HG03460 (cell line): ENCODE measurements at regions not wholly inside any gene's neighbourhood (a gene's known extent, or its start where the extent isn't known, plus 50 kb on each side); places are given as distances from the start of the nearest gene placed in this dataset.
"Not testable (repeated sequence)": the region's sequence is repeated elsewhere in the genome, so short reads cannot be mapped to it uniquely, and the experiment has no call there.

Experiments used
- ATAC-seq: cut with Tn5 transposase; IDR thresholded peaks from one replicate; pipeline ENCODE4 v1.9.1; 2021; ENCODE audit not compliant: unreplicated experiment

- ATAC-seq, result no peak
Measured at GRCh38 chr12:83321971-83322370, 635.3 kb downstream of the TMTC2 start.

GRCh38 chr12:83320350-83320749, 633.6 kb downstream of the TMTC2 start:
- no peak for ATAC-seq

DNA sequence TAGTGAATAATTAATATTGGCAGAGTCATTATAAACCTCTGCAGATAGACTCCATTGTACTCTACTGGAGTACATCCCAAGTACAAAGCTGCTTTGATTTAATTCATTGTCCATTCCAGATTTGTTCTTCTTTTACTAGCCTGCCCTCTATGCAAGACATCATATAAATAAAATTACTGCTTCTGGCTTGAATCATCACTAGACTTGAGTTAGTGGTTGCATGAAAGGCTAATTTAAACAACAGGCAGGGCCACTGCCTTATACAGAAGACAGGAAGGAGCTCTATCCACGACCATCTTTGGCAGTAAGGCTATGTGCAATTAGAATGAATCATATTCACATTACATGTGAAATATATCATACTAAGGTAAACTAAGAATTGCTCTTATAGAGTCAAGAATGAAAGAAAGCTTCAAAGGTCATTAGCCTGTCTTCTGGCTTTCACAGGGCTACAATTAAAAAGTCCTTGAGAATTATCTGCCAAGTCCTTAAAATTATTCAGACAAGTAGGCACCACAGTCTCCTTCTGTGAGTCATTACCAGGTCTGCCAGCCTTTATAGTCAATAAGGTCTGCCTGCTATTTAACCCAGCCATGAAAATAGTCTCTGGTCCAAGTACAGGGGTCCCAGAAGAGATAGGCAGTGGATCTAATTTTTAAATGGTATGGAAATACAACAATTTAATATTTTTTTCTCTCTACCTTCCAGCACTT, 631.8 kb downstream of the TMTC2 start:
- no peak for ATAC-seq

DNA sequence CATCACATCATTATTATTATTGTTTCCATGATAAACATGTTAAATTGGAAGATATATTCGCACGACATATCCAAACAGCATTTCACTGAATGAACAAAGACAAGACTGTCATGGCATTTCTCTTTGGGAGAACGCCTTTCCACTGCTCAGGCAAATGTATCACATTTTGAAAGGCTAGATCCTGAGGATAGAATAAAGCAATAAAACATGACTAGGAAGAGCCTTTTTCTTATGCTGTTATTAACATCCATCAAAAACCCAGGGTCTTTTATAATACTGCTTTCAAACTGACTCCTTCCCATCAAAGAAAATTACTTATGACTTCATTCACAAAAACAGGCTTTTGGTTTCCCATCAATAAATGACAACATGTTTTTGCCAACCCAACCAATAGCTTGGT, 630.9 kb downstream of the TMTC2 start:
- ATAC-seq, result no peak

DNA sequence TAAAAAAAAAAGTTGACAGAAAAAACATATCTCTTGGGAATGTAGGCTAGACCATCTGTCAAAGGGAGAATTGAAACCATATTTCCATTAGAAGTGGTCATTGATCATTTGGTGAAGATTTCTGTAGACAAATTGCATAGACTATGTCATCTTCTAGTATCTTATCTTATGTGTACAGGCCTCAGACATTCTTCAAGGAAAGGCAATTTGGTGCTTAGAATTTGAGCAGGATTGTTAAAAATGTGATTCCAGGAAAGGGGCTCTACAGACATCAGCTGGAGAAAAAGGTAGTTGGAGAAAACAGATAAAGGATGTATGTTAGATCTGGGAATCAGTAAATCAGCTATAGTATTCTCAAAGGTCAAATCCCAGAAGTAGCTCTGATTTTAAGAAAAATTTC, 627.1 kb downstream of the TMTC2 start:
- ATAC-seq, result no peak

DNA sequence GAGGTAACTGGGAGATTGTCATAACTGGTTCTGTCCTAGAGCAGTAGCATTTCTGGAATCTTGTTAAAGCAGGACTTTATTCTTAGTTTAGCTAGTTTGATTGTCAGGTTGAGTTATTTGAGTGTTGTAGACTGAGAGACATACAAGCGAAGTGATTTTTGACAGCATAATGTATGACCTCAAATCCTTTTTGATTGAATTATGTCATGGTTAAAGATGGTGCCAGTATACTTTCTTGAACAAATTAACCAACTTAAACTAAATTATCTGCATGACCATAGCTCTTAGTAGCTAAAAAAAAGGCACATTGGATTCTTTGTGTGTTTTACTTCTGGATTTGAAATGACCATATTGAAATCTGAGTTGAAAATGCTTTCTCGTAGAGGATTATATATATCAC, 626.6 kb downstream of the TMTC2 start:
- no peak for ATAC-seq

GRCh38 chr12:83276904-83277303, 590.2 kb downstream of the TMTC2 start:
- no peak for ATAC-seq

DNA sequence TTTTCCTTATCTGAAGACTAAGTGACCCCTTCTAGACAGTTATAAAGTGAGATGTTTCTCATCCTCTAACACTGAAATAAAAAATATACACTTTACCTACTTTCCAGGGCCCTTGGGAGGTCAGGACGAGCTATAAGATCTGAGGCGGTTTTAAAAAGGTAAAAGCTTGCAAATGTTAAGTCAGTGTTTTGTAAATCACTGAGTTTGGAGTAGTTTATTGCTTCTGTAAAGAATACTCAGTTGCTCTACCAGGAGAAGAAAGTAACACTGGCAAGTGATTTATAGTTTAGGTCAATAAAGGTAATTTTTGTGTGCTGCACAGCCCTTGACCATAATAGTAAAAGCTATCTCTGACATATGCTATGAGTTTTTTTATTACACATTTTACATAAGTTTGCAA, 584.5 kb downstream of the TMTC2 start:
- ATAC-seq, result no peak

GRCh38 chr12:83265808-83266207, 579.1 kb downstream of the TMTC2 start:
- no peak for ATAC-seq

DNA sequence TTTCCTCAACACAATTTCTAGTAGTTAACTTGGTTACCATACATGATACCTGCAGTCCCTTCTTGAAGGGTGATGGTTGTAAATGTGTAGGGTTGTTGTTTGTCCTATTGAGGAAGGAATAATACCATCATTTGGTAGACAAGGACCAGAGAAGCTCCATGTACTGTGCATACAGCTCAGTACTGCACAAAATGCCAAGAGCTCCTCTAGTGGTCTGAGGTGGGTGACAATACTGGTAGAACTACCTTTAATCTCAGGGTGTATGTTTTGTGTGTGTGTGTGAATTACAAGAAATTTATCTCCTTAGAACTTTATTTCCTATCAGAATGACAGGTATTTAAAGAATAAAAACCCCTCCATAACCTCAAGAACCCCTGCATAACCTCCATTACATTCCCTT, 575.3 kb downstream of the TMTC2 start:
- no peak for ATAC-seq

DNA sequence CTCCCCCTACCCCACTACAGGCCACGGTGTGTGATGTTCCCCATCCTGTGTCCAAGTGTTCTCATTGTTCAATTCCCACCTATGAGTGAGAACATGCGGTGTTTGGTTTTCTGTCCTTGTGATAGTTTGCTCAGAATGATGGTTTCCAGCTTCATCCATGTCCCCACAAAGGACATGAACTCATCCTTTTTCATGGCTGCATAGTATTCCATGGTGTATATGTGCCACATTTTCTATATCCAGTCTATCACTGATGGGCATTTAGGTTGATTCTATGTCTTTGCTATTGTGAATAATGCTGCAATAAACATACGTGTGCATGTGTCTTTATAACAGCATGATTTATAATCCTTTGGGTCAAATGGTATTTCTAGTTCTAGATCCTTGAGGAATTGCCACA, 573.4 kb downstream of the TMTC2 start:
- ATAC-seq, result not testable (repeated sequence)

DNA sequence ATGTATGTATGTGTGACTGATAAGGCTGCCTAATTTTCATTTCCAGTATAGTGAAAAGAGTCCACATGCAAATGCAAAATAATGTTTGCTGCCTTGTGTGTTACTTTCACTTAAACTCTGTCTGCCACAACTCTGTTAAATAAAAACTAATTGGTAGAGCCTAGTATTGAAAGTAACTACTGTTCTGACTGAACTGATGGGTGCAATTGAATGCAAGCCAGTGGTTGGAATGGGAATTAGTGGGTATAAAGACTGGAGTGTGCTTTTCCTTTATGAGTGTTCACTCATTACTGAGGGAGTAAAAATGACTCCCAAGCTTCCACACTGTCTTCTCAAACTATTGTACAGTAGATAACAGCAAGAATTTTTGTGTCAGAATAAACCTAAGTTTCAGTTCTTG, 571.0 kb downstream of the TMTC2 start:
- ATAC-seq, result no peak

DNA sequence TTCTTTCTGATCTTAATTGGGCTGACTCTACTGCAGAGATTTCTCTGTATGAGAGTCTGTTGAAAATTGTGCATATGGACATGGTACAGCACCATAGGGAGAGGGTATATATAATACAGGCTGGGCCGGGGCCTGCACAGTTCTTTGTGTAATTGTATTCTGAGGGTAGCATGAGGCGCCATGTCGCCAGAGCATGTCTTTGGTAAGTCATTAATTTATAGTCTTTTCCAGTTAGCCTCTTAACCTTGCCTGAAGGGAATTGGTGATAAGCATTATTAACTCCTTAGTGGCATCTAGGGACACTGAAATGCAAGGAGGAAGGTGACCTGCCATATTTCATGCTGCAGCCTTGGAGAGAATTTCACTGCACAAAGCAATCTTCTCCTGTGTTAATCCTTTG, 569.9 kb downstream of the TMTC2 start:
- no peak for ATAC-seq

GRCh38 chr12:83250866-83251265, 564.2 kb downstream of the TMTC2 start:
- ATAC-seq, result no peak

GRCh38 chr12:83245156-83245555, 558.5 kb downstream of the TMTC2 start:
- ATAC-seq, result no peak

DNA sequence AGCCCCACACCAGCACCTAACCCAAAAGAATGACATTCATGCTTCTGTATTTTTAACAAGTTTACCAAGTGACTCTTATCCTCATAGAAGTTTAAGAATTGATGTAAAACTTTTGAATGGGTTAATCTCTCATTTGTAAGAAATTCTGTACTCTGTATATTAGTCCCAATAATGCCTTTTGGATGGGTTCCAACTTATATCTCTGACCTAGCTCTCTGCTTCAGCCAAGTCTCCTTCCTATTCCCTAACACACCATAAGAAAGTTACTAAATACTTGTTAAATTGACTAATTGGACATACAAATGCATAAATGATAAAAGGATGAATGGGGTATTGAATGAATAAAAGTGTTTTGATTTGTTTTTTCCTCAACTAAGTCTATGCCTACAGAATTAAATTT, 557.3 kb downstream of the TMTC2 start:
- ATAC-seq, result no peak

DNA sequence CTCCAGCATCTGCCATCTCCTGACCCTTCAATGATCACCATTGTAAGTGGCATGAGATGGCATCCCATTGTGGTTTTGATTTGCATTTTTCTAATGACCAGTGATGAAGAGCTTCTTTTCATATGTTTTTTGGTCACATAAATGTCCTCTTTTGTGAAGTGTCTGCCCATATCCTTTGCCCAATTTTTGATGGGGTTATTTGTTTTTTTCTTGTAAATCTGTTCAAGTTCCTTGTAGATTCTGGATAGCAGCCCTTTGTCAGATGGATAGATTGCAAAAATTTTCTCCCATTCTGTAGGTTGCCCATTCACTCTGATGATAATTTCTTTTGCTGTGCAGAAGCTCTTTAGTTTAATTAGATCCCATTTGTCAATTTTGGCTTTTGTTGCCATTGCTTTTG, 547.3 kb downstream of the TMTC2 start:
- not testable (repeated sequence) for ATAC-seq

DNA sequence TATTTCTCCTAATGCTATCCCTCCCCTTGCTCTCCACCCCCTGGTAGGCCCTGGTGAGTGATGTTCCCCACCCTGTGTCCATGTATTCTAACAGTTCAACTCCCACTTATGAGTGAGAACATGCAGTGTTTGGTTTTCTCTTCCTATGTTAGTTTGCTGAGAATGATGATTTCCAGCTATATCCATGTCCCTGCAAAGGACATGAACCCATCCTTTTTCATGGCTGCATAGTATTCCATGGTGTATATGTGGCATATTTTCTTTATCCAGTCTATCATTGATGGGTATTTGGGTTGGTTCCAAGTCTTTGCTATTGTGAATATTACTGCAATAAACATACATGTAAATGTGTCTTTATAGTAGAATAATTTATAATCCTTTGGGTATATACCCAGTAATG, 540.3 kb downstream of the TMTC2 start:
- ATAC-seq, result not testable (repeated sequence)

GRCh38 chr12:83225806-83226205, 539.1 kb downstream of the TMTC2 start:
- no peak for ATAC-seq

DNA sequence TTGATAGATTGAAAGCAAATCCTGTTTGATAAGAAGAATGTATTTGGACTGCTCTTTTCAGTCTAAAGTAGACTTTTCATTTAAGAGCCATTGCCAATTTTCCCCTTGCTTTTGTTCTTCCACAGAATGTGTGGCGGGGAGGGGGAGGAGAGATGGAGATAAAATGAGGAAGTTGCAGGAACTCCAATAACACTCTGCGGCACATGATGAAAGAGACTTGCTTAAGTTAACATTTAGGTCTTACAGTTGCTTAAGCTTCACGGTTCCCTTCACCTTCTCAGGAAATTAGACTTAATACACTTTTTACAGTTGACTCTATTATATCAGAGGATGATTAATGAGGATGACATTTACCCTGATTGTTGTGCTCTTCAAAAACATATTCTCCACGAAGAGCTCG, 537.3 kb downstream of the TMTC2 start:
- no peak for ATAC-seq

DNA sequence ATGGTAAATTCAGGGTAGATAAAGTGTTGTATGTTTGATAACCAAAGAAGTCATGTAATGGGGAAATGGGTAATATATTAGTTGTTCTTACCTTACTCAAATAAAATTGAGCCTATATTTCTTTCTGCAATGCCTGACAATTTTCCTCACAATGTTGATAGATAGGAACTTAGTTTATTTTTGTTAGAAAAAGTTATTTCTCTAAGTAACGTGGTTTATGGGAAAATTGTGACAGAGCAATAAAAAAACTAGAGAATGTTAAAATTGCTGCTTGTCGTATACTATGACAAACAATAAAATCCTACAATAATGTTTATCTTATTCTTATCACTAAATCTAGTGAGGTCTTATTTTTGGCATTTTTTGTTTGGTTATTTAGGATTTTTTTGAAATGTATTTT, 534.1 kb downstream of the TMTC2 start:
- no peak for ATAC-seq

DNA sequence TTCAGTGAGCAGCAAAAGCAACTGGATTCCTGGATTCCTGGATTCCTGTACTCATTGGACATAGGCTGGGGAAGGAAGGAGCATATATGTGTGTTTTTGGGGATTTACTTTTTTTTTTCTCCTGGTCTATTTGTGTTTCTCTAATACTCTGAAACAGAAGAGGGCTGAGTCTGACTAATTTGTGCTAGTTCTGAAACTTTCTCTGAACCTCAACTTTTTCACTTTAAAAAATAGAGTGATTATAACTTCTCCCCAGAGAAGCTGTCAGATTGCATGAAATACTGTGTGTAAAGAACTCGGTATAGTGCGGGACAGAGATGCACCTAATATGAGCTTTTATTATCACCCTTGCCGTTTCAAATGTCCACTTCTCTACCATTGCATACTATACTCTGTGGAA, 529.5 kb downstream of the TMTC2 start:
- ATAC-seq, result no peak

DNA sequence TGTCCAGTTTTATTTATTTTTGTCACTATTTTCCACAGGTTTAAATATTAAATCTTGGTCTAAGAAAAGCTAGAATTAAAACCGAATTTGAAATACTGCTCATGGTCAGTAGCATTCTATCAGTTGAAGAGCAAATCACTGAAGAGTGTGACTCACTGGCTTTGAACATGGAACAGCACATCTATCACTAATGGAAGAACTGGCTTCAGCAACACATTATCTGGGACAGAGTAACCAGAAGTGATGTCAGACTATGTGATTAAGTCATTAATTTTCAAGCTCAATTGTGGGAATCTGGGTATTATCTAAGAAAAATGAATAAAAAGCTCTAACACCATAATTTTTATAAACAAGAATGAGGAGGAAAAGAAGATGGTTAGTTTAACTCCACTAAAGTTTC, 527.5 kb downstream of the TMTC2 start:
- ATAC-seq, result no peak
